NCI-H1436 (cell line): ENCODE measurements at regions not wholly inside any gene's neighbourhood (a gene's known extent, or its start where the extent isn't known, plus 50 kb on each side); places are given as distances from the start of the nearest gene placed in this dataset.
"Not testable (repeated sequence)": the region's sequence is repeated elsewhere in the genome, so short reads cannot be mapped to it uniquely, and the experiment has no call there.

Source experiments
- DNase-seq: peaks from one replicate; lab custom pipeline; 2025; lab: John Stamatoyannopoulos, UW

- DNase-seq = no peak
Observed at GRCh38 chr2:146804288-146804687, 1040.5 kb upstream of the ACVR2A start.

DNA sequence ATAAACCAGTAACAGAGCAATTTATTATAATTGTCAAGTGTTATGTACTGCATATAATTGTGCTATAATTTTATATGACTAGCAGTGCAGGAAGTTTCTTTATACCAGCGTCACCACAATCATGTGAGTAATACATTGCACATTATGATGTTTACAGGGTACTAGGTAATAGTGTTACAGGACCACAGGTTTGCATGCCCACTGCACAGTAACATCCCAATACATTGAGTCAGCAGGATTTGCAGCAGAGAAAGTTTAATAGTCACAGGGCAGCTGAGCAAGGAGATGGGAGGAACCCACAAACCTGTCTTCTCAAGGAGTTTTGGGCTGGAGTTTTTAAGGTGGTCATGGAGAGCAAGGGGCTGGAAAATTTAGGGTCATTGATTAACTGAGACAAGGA, 1042.9 kb upstream of the ACVR2A start:
- DNase-seq = no peak

DNA sequence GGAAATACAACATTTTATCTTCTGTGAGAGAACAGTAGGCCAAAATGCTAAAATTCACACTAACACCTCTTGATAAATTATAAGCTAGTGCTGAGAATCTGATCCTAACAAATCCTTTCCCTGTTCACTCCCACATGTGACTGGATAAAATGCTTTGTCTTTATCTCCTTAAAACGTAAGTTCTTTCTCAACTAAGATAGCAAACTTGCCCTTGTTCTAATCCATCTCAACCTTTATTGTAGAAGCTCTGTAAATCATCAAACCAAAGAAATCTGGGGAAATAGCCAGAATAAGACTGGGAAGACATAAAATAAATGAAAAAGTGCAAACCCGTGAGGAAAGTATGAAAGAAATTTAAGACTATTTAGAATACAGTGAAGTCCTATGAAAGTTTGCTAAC, 1058.4 kb upstream of the ACVR2A start:
- no peak for DNase-seq

GRCh38 chr2:146785101-146785500, 1059.7 kb upstream of the ACVR2A start:
- DNase-seq = no peak

DNA sequence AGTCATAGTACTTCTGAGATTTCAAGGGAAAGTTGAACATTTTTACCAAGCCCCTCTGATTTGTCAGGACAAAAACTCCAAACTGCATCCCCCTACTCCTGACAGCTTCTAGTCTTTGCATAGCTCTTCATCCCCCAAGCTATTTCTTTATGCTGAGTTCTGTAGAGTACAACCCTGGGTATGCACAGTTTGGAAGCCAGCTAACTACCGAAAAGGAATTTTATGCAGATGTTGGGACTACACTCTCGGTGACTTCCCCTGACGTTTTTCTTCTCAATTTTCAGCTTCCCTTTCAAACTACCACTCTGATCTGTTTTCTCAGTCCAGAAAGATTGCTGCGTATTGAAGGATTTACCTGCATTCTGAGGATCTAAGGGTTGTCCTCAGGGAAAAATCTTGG, 1060.2 kb upstream of the ACVR2A start:
- no peak for DNase-seq

- no peak for DNase-seq
Observed at GRCh38 chr2:146777181-146777580, 1067.6 kb upstream of the ACVR2A start.

DNA sequence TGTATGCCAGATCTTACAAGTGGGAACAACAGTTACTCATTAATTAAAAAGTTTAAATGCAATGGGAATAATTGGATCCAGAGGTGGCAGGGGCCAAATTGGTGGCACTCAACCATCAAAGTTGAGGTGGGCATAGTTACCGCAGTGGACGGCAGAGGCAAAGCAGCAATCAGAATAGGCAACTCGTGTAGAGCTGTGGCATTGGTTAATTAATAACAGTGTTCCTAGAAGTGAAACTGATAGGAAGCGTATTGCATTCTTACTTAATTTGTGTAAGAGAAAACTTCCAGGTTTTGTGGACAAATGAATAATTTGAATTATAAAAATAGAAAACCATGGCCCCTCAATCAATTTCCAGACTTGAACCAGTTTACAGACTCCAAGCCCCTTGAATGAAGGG, 1068.2 kb upstream of the ACVR2A start:
- DNase-seq = no peak

- DNase-seq = no peak
Observed at GRCh38 chr2:146771531-146771930, 1073.3 kb upstream of the ACVR2A start.

GRCh38 chr2:146764301-146764700, 1080.5 kb upstream of the ACVR2A start:
- no peak for DNase-seq

DNA sequence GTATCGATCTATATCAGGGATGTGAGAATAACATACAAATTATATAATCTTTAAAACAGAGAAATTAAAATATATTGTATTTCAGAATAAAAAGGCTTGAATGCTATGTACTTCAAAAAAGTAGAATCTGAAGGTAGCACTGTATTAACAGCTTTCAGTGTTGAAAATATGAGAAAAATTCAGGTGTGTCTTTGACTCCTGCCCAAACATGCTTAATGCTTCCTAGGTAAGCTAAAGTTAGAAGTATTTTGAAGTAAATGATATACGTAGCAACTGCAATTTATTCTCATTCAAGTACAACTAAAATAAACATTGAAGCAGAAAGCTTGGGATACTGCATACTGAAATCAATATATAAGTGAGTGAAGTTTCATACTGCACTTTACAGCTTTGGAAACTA, 1082.0 kb upstream of the ACVR2A start:
- no peak for DNase-seq

GRCh38 chr2:146754606-146755005, 1090.2 kb upstream of the ACVR2A start:
- DNase-seq = no peak

DNA sequence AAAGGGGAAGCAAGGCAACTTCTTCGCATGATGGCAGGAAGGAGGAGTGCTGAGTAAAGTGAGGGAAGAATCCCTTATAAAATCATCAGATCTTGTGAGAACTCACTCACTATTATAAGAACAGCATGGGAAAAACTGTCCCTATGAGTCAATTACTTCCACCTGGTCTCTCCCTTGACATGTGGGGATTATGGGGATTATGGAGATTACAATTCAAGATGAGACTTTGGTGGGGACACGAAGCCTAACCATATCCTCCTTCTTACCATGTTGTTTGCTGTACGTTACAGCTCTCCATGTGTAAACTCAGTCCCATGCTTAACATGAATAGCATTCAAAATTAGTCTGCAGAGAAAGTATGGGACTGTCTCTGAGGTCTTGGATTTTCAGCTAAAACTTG, 1096.8 kb upstream of the ACVR2A start:
- no peak for DNase-seq

DNA sequence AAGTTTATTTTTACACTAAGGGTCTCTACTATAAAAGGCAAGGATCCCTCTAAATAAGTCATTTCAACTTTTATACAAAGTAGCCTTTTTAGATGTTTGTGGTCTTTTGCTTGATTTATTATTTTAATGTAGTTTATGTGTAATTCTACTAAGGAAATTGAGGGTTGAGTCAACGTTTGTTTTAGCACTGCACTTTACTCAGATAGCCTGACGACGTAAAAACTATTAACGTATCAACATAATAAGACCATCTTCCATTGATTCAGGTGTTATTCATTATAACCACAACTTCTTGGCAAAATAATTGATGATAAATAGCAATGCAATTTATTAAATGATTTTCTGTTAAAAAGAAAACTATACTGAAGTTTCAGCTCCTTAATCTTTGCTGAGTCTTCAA, 1103.6 kb upstream of the ACVR2A start:
- no peak for DNase-seq

- no peak for DNase-seq
Observed at GRCh38 chr2:146734821-146735190, 1110.0 kb upstream of the ACVR2A start.

GRCh38 chr2:146734042-146734820, 1110.6 kb upstream of the ACVR2A start:
- DNase-seq = peak; percentile 36

GRCh38 chr2:146730882-146731281, 1113.9 kb upstream of the ACVR2A start:
- no peak for DNase-seq

GRCh38 chr2:146721486-146721885, 1123.3 kb upstream of the ACVR2A start:
- no peak for DNase-seq

GRCh38 chr2:146720170-146720569, 1124.7 kb upstream of the ACVR2A start:
- no peak for DNase-seq

DNA sequence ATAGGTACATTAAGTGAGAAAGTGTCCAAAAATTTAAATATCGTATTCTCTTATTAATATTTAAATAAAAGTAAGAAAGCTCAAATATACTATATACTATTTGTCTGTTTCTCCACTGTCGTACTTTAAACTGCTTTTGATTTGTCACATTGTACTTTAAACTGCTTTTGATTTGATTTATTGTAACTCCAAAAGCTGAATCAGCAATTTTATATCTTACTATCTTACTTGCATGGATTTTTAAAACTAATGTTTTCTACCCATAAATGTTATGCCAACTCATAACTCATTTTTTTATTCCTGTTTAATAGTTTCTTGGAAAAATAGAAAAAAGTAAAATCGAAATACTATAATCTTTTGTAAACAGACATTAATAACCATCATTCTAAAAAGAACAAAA, 1128.2 kb upstream of the ACVR2A start:
- DNase-seq = no peak

- no peak for DNase-seq
Observed at GRCh38 chr2:146709004-146709403, 1135.8 kb upstream of the ACVR2A start.

DNA sequence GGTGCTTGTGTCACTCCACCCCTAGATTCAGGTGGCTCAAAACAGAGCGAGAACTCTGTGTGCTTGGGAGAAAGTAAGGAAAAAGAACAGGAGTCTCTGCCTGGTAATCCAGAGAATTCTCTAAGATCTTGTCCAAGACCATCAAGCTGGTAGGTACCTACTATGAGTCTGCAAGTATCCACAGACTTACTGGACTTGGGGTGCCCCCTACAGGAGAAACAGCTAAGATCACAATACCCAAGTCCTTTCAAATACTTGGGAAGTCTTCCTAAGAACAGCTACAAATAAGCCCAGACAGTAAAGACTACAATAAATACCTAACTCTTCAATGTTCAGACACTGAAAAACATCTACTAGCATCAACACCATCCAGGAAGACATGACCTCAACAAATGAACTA, 1143.6 kb upstream of the ACVR2A start:
- no peak for DNase-seq

DNA sequence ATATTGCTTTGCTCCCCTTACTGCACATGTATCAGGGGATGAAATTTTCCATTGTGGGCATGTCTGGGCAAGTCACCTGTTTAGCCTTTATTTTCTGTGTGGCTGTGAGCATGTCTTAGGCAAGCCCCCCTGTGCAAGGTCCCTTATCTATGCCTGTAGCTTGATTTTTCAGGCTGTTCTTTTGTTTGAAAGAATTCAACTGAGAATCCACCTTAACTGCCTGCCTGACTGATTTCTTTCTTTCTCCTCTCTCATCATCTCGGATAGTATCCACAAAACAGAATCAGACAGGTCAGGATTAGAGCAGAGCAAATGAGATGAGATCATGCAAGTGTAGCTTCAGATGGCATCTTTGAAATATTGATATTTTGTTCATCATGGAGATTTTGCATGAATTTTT, 1147.5 kb upstream of the ACVR2A start:
- no peak for DNase-seq

DNA sequence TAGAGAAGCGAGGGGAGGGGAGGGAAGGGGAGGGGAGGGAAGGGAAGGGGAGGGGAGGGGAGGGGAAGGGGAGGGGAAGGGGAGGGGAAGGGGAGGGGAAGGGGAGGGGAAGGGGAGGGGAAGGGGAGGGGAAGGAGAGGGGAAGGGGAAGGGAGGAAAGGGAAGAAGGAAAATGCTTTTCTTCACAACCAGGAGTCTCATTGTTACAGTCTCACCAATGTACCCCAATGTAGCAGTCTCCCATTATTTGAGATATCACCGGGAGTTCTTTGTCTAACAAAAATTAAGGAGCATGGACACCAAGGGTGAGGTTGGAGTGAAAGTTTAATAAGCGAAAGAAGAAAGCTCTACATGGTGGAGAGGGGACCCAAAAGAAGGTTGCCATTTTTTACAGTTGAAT, 1148.0 kb upstream of the ACVR2A start:
- DNase-seq = not testable (repeated sequence)

DNA sequence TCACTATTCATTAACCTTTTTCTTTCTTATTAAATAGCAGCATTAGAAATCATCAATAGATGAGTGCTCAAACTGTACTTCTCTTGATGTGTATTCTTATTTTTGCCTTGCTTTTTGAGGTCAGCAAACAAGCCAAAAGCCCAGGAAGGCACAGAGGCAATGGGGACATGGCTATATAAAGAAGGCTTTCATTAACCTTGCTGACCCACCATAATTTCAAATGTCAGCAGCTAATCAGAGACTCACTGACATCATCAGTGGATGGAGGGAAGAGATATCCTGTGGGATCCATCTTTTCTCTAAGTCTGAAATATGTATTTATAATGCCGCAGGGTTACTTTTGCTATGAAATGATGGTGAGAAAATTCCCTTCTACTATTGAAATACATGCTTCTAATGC, 1162.8 kb upstream of the ACVR2A start:
- DNase-seq = no peak
